Suppressor macrophage treated with lipopolysaccharide for 4 hours (primary cell): ENCODE measurements at regions not wholly inside any gene's neighbourhood (a gene's known extent, or its start where the extent isn't known, plus 50 kb on each side); places are given as distances from the start of the nearest gene placed in this dataset.

Experiments used
- DNase-seq: peaks from one replicate; pipeline ENCODE4 v3.0.0-alpha.2; 2020

- no peak for DNase-seq
These were observed 213.0 kb upstream of the SETBP1 start for GRCh38 chr18:44467718-44468117.

- DNase-seq: no peak
These were observed 207.2 kb upstream of the SETBP1 start for GRCh38 chr18:44473394-44474066.

DNA sequence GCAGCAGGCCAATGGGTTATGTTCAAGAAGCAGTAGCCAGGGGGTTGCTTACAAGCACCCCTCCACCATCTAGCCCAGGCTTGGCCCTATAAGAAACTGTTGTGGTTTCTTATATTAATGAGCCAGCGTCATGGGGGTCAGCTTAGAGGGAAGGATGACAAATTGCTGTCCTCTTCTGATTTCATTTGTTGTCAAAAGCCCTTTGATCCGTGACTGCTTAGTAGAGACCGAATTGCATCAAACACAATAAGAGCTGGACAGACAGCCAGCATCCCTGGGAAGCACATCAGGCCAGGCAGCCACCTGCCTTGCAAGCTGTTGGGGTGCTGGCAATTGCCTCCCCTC is 206.6 kb upstream of the SETBP1 start:
- no peak for DNase-seq

- DNase-seq: no peak
These were observed 206.1 kb upstream of the SETBP1 start for GRCh38 chr18:44474591-44474990.

DNA sequence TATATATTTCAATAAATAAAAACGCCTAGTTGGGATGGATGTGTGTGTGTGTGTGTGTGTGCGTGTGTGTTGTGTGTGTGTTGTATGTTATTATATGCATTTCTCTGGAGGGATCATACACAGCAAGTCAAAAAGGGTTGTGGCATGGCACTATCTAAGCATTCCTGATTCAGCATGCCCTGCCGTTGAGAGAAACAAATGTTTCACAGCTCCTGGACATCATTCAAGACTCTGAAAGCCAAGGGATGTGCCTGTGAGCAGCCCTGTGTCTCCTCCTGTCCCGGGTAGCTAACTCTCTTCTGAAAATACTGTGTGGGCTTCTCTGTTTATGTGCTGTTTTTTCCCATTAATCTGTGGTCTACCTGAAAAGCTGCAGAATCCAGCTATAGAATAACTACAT is 197.9 kb upstream of the SETBP1 start:
- no peak for DNase-seq

DNA sequence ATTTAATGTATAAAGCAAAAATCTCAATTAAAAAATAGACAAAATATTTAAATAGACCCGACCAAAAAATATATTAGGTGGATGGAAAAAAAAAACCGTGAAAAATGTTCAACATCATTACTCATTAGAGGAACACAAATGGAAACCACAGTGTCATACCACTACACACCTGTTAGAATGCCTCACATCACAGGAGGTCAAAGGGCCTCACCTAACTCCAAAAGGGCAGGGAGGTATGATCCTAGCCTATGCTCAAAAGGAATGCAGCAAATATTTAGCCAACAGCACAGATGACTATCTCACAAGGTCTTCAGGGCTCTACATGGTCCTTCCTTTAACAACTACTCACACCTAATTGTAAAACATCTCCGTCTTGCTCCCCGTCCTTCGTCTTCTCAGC is 185.5 kb upstream of the SETBP1 start:
- no peak for DNase-seq

GRCh38 chr18:44497311-44497710 is 183.4 kb upstream of the SETBP1 start:
- no peak for DNase-seq

- no peak for DNase-seq
These were observed 182.8 kb upstream of the SETBP1 start for GRCh38 chr18:44497757-44498490.

DNA sequence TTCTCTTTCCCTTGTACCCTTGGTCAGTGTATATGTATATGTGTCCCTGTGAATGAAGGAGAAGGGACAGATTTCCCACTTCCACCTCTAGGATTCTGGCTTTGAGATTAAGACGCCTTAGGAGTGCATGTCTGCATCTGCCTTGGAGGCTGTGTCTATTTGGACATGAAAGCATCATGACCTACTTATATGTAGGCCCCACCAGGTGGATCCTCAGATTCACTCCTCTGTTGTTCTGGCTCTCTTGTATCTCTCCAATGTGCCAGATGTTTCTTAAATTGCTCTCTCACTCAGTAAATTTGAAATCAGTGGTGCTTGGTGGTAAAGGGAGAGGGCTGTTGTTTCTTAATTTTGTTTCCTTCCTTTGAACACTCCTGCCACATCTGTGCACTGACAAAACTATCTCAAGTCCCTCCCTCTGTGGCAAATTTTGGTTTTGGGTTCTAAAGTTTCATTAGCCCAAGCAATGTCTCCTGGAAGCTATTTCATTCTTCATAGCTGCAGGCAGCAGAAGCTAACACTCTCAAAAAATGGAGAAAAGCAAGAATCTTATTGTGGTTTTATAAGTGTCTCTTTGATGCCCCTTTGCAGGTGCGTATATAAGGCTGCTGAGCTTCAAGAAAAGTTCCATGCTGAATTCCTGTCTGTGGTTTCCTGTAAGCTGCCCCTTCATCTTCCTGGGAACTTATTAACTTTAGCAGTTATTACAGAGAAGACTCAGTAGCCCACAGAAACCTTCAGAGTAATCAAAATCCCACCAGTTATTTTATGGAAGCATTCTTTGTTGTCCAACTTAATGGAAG is 179.7 kb upstream of the SETBP1 start:
- DNase-seq: no peak

DNA sequence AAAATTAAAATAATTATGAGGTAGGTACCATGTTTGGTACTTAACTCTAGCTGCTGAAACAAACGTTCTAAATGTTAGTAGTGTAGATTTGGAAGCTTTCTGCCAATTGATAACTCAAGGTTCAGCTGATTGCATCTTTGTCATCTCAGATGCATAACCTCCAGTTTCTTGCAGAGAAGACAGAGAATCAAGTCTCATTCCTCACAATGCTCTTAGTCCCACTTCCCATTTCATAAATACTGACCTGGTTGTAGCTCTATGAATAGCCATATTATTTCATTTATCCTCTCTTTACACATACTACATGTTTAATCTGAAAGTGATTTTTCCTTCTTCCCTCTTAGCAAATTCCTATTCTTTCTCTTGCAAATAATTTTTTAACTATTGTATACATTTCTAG is 178.5 kb upstream of the SETBP1 start:
- DNase-seq: peak; percentile 9

DNA sequence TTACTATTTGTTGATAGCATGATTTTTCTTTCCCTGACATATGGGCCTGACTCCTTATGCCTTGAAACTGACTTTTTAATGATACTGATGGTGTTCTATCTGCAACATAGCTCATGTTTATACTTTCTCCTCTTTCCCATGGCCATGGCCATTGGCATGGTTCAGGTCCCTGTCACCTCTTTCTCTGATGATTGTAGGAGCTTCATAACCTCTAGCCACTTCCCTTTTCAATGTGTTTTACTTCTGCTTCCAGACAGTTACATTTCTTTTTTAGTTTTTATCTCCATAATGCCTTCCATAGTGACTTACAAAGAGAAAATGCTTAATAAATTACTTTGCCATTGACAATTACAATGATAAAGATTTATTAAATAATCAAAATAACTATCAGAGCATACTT is 177.9 kb upstream of the SETBP1 start:
- peak; percentile 53 for DNase-seq

GRCh38 chr18:44503854-44504253 is 176.8 kb upstream of the SETBP1 start:
- DNase-seq: no peak

DNA sequence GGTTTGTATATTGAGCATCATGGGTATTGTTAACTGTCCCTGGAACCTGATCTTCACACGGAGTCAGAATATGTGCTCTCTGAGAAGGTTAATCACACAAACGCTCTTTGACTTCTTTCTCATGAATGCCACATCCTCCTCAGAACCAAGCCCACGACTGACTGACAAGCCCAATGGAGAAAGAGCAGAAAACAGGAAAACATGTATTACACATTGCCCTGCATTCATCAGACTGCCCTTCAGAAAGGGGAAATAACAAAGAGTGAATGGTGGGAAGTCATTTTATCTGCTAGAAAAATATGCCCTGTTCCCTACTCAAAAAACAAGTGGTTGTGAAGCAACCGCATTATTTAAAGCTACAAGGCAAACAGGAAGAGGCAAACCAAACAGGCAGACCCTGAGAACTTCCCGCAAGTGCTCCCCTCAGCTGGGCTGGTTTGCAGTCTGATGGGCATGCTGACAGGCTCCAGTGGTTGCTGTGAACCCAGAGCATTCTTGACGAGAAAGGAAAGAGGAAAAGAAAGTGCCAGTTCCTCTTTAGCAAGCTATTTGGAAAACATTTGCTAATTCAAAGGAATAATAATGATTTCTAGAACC is 172.9 kb upstream of the SETBP1 start:
- peak; percentile 91 for DNase-seq

DNA sequence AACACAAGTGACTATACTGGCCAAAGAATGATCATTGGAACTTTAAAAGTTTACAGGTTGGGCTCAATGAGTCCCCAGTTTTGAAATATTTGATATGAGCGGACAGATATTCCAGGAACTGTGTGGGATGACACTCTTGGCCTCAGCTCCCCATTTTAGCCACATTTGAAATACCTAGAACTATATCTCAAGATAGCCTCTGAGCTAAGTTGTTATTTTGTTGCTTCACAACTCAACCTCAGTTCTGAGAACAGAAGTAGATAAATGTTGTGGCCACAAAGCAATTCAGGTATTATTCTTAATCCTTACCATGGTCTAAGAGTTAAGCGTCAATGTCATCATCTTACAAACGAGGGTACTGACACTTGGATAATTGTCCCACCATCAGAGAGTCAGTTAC is 172.2 kb upstream of the SETBP1 start:
- DNase-seq: peak; percentile 9

GRCh38 chr18:44509048-44509447 is 171.6 kb upstream of the SETBP1 start:
- DNase-seq: no peak

DNA sequence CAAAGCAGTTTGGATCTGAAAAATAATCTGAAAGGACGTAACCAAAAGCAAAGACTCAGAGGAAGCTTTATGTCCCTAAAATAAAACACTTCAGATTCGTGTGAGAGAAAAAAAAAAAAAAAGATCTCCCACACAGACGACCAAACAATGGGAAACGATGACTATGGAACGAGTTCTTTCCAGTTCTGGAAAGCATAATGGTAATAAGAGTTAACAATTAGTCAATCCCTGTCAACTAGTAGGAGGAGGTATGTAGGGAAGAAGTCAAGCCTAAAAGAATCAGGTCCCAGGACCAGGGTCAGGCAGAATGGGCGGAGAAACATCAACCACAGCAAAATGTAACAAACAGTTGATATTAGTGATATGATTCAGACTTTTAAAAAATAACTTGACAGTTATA is 170.3 kb upstream of the SETBP1 start:
- no peak for DNase-seq

DNA sequence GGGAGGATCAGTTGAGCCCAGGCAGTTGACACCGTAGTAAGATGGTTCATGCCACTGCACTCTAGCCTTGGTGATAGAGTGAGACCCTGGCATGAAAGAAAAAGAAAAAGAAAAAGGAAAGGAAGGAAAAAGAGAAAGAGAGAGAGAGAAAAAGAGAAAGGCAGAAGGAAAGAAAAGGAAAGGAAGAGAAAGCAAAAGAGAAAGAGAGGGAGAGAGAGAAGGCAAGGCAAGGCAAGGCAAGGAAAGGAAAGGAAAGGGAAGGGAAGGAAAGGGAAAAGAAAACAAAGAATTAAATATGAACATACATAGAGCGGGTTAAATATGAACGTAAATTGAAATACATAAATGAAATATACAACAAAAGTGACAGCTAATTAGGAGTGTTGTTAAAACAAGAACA is 167.5 kb upstream of the SETBP1 start:
- DNase-seq: no peak

DNA sequence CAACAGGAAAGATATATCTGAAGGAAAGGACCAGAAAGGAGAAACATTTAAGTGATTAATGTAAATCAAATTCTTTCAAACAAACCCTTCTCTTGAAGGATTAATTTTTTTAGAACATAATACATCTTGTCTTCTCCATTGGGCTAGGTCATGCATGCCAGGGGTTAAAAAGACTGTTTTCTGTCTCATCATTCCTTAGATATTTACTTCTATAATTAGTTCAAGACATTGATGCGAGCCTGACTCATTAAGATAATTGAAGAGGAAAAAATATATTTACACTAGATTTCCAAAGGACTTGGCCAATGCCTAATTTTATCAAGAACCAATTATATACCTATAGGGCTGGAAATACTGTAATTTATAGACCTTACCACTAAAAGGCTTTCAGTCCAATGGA is 166.6 kb upstream of the SETBP1 start:
- DNase-seq: no peak

- DNase-seq: no peak
These were observed 165.9 kb upstream of the SETBP1 start for GRCh38 chr18:44514766-44515165.

DNA sequence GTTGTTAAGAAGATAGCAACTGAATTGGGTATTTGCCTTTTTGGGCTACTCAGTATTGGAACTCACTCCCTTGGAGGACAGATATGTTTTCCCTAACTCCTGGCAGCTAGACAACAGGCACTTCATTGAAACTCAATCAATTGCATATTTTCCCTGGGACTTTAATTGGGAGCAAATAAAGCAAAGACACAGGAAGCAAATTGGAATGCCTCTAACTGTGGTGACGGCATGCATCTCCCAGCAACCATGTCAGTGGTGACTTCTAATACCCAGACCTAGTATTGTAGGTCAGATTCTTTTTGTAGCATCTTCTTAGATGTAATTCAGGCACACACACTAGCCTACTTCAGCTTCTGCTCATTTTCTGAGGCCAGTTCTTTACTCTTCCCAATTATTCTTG is 164.2 kb upstream of the SETBP1 start:
- DNase-seq: no peak

GRCh38 chr18:44517136-44517535 is 163.6 kb upstream of the SETBP1 start:
- no peak for DNase-seq

DNA sequence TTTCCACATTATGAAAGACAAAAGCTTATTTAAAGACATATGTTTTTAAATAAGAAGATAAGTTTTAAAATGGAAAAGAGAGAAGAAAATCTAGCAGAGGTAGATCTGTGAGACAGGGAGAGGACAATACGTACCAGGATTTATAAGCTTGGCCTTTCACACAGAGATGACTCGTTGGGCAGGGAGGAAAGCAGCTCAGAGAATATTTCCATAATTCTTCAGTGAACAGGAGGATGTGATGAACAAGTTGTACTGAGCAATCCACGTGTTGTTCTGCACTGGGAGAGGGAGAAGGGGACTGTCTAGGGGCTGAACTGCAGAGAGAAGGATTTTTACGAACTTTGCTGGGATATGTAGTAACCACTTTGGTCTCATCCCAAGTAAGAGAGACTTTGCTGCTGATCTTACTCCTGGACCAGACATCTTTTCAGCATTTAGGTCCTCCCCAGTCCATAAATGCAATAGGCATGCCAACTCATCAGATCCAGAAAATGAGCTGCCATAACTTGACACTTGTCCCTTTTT is 162.5 kb upstream of the SETBP1 start:
- DNase-seq: no peak

DNA sequence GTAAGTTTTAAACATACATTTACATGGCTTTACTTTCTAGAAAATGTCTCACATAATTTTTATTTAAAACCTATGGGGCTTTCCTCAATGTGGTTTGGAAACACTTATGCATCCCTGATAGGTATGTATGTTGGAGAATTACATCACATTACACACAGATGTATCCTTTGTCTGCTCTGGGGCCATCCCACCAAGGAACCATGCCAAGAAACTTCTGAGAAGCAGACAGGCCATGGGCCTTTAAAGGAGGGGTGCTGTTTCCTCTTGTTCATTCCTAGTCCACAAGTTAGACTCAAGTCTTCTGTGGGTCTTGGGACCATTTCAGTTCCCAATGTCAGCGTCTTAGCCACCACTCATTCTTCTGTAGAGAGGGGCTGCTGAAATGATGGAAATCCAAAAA is 162.0 kb upstream of the SETBP1 start:
- no peak for DNase-seq
